ENCODE measurements at regions not wholly inside any gene's neighbourhood (a gene's known extent, or its start where the extent isn't known, plus 50 kb on each side); places are given as distances from the start of the nearest gene placed in this dataset.
"Not testable (repeated sequence)": the region's sequence is repeated elsewhere in the genome, so short reads cannot be mapped to it uniquely, and the experiment has no call there.

DNA sequence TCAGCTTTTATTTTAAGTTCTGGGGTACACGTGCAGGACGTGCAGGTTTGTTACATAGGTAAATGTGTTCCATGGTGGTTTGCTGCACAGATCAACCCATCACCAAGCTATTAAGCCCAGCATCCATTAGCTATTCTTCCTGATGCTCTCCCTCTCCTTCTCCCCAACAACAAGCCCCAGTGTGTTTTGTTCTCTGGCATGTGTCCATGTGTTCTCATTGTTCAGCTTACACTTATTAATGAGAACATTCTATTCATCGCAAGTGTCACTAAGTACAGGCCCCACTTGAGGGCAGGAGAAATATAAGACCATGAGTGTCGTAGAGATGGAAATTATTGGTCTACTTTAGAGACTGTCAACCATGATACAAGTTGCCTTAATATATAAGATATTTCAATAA lies 615.1 kb downstream of the CDH8 start:
- no peak for DNase-seq

DNA sequence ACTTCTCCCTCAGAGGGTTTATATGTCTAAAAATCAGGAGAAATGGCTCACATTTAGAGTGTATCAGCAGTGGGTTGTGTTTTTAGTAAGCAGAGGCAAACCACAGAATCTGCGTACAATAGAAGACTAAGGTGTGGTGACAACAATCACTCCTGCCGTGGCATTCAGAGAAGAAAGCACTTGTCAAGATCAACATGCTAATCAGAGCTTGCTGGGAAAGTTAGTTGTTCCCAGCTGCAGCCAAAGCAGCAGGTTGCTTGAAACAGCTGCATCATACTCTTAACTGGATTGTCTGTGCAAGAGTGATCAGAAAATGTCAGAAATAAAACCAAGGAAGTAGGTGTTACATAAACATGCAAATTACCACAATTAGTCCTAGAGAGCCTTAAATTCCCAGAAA lies 616.4 kb downstream of the CDH8 start:
- no peak for DNase-seq

DNA sequence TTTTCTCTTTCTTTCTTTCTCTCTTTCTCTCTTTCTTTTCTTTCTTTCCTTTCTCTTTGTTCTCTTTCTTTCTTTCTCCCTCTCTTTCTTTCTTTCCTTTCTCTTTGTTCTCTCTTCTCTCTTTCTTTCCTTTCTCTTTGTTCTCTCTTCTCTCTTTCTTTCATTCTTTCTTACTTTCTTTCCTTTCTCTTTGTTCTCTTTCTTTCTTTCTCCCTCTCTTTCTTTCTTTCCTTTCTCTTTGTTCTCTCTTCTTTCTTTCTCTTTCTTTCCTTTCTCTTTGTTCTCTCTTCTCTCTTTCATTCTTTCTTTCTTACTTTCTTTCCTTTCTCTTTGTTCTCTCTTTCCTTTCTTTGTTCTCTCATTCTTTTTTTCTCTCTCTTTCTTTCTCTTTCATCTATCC lies 617.4 kb downstream of the CDH8 start:
- not testable (repeated sequence) for DNase-seq

DNA sequence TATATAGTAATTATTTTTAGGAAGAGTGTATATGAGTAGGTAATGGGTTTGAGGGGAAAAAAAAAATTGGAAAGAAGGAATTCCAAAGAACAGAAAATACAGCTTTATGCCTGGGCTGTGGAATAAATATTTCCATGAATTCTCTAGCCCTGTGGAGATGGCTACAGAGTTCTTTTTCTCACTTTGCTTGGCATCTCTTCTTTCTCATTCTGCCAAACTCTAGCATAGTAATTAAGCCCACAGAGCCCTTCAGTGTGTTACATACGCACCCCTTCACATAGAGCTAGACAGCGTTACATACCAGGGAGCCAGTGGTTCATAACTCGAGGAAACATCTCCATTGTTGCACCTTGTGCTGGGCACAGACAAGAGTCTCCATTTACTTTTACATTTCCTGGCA lies 621.1 kb downstream of the CDH8 start:
- DNase-seq = no peak

DNA sequence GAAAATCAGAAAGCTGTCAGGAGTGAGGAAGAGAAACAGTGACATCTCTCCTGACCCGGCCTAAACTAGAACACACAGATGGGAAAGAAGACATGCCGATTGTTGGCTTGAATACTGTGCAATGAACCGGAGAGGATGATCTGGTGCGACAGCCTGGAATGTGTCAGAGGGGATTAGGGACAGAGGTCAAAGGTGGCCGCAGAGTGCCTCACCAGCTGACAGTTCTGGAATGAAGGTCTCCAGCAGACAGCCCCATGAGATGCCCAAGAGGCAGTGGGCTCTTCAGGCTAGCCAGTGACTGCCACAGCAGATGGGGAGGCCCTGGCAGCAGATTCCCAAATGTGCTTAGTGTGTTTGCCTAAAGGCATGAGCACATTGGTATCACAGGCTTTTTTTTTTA lies 623.2 kb downstream of the CDH8 start:
- no peak for DNase-seq

DNA sequence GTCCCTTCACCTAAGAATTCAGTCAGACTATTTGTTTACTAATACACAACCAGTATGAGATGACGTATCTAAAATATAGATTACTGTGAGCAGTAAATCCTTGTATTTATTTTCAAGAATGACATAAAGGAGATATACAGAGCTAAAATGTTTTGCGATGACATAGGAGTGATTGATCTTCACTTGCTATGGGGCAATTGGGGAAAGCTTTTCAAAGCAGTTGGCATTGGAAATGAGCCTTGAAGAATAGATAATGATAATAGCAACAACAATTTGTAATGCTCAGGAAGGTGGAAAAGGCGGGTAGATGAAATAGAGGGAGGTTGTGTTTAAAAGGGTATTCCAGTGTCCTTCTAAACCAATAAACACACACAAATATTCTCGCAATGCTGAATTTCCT lies 623.7 kb downstream of the CDH8 start:
- no peak for DNase-seq

DNA sequence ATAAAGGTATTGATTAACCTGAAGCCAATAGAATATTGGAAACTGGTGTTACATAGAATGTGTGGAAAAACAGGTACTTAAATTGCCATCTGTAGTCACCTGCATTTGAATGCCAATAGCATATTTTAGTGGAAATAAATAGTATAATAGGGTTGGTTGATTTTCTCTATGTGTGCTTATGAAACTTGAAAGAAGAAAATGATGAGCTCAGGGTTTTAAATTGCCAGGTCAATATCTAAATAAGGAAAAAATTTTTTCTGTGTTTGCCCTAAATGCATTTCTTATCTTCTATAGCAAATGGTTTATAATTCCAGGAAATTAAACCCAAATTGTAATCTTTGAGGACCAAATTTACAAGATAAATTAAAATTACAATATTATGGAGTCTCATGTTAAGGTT lies 626.6 kb downstream of the CDH8 start:
- no peak for DNase-seq

DNA sequence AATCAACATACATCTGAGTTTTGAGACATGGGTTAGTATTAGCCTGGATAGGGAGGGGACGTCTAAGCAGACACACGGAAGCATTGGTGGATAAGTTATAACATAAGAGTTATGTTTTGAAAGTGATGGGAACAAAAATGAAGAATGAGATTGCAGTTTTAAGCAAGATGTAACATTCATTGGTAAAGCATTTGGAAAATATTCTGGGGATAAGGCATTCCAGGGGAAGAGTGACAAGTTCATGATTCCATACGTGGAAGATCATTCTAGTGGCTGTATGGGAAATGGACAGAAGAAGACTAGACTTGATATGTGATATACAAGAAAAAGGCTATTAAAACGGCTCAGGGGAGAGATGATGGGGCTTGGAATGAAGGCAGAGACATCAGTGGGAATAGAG lies 632.9 kb downstream of the CDH8 start:
- DNase-seq = no peak

DNA sequence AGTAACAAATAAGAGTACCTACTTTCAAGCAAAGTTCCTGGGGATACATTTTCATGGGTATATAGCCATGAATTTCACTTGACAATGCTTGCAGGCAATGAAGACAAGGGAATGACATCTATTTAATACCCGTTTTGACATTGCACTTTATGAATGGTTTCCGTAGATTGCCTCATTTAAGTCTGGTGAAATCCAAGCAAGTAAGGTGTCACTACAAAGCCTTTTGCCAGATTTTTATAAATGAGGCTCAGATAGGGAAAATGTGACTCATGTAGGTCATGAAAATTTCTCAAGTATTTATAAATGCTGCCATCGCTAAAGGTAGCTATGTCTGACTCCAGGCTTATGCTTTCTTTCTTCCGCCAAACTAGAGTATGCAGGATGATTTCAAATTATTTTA lies 644.3 kb downstream of the CDH8 start:
- DNase-seq = no peak

DNA sequence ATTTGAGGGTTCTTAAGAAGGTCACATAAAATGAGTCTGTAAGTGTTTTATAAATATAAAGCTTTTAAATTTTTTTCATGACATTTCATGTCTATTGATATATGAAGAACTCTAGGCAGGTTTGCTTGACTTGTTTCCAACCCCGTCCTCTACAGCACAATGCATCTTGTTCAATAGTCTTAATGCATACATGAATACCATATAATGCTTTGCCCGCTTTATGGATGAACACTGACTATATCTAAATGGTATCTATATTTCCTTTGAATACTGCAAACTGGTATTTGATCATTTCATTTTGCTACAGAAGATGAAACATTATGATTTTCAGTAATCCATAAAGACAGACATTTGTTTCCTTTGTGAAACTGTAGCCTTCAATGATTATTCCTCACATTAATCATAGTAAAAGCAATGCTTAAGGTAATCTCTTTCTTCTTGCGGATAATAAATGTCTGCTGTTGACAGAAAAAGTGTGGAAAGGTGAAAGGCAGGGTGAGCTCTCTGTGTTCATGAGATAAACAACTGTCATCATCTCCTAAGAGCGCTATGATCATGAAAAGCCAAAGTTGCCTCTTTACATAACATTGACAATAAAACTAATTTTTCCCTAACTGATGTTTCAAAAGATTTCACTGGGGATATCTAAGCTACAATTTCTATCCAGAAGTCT lies 645.1 kb downstream of the CDH8 start:
- no peak for DNase-seq

DNA sequence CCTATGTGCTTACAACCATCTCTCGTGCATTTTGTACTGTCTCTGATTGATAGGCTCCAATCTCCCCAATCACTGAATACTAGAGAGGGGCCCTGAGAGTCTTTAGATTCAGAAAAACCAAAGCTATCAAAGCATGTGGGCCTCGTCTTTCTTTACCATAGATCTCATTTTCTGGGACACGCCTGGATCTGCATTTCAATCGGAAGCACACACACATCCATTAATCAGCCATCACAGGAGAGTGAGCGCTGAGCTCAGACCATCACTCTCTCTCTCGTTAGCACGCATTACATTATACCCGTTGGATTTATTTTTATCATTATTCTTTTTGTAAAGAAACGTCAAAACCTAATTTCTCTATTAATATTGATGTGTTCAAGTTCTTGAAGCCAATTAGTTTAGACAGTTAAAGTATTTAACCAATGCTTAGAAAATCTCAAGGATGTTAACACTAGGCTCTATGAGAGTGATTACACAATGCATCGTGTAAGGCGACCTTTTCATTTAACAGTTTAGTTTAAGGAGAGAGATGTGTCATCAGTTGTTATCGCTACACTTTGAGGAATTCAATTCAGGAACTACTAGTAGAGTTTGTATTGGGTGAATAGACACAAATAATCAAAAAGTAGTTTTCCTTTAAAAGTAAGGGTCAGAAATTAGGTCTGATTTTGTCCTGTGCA lies 650.7 kb downstream of the CDH8 start:
- no peak for DNase-seq

DNA sequence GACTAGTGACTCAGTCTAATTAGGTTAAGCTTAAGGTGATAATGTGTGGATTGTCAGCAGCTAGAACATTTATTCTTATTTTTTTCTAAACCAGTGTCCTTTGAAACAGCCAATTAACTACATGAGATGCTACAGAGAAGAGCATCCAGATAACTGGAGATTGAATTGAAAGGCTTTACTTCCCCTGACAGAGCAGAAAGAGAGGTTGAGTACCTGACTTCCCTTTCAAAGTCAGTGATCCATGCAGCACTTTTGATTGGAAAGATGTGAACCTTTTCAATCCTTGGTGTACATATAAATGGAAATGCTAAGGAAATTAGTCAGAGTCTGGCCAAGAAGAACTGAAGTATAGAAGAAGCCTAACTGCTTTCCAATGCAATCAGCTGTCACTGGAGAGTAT lies 653.8 kb downstream of the CDH8 start:
- no peak for DNase-seq

DNA sequence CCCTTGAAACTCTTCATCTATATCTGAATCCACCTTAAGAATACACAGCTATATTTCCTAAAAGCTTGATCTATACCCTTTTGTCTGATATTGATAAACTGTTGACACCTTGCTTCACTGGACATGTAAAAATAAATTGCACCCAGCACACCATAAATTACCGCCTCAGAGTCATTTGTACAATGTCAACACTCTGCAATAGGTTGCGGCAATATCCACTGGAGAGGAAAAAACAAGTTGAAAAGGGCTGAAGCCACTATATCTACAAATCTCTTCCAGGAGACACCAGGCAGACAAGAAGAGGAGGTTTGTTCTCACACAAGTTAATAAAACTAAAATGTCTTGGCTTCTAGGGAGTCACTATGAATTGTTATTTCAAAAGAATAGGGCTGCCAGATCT lies 656.9 kb downstream of the CDH8 start:
- no peak for DNase-seq

DNA sequence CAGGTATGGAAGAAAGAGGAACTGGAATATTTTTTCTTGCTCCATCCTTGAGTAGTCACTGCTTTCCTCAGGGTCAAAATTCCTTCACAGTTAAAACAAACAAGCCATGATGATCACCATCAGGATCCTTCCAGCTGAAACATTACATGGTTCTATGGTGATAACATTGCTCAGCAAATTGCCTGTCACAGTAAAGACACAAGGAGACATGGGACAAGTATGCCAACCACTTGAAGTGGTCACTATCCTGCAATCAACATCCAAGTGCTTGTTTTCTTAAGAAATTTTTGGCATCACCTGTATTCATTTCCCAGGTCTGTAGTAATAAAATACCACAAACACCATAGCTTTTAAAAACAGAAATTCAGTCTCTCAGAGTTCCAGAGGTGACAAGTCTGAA lies 662.2 kb downstream of the CDH8 start:
- no peak for DNase-seq

DNA sequence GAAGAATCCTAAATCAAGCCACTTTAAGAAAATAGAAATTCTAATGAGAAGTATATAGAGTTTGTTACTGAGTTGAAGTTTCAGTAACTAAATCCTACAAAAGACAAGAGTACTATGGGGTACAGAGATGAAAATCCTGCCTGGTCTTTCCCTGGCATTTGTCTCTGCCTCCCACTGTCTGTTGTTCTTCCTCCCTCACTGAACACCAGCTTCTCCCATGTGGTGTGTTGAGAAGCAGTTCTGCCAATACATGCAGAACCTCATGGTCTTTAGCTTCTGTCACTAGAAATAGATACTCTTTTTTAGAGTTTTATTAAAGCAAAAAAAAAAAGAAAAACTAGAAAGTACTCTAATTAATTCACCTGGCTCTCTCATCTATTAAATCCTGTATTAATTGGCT lies 664.4 kb downstream of the CDH8 start:
- DNase-seq = no peak

DNA sequence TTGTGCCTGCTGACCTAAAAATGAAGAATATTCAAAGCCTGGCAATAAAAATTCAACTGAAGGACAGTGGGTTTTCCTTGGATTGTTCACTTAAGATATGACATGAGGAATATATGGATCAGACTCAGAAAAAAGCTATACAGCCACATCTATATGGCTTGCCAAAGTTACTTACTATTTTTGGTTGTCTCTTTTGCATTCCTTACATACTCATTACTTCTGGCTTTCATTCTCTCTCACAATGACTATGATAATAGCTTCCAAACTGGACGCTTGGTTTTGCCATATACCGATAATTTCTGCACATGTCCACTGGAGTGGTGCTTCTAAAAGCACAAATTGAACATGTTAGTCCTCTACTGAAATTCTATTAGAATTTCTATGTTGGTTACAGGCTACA lies 664.9 kb downstream of the CDH8 start:
- no peak for DNase-seq

DNA sequence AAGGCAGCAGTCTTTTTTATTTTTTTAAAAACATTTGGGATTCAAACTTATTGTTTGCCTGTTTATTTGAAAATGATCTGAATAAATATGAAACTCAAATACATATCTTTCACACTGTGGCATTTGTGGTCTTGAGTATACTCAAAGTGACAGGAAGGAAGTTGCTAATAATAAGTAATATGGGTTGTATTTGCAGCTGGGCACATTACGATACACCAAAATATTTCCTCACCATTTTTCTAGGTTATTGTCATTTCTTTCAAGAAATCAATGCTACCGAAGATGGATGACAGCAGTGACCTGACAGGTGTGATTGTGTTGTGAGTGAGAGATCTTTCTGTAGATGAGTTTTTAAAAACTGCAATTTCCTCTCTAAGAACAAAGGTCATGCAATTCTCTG lies 665.7 kb downstream of the CDH8 start:
- DNase-seq = no peak

DNA sequence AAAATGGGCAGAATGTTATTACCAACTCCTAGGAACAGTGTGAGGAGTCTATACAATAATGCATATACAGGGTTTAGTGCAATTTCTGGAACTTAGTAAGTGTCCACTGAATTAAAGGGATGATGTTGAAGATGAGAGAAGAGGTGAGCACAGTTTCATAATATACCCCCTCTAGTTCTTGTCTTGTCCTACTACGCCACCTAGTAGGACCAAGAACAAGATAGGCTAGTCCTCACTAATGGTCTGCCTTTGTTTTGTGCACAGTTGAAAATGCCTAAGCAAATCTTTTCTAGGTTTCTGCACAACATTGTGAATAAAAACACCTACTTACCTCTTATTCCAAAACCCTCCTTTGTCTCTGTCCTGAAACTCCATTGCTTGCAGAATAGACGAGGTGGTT lies 670.2 kb downstream of the CDH8 start:
- no peak for DNase-seq

DNA sequence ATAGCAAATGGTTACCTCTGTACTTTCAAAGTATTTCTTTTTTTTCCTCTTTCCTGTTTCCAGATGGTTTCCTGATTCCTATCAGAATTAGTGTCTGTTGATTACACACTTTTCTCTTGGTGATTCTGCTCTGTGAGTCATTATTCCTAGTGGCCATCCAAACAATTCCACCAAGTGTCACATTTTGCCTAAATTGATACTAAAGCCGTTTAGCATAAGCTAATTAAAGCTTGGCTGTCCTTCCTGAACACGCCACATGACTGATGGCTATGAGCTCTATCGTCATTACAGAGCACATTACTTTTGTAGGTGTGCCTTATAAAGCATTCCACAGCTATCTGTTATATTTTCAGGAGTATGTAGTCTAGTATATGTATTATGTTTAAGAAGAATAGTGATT lies 671.2 kb downstream of the CDH8 start:
- no peak for DNase-seq

DNA sequence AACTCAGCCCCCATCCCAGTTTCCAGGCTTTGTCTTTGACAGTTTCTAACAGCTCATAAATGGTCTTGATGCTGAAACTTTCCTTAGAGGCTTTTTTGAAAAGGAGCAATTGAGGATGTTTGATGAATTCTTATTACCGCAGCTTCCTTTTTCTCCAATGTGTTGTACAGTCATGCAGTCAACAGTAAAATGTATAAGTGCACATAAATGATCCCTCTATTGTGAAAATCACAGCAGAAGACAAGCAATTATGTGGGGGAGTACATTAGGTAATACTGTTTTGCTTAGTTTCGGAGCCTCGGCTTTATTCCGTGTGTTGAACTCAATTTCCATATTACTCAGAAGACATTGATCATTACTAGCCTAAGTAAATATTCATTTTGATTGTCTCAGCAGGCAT lies 673.7 kb downstream of the CDH8 start:
- DNase-seq = no peak

DNA sequence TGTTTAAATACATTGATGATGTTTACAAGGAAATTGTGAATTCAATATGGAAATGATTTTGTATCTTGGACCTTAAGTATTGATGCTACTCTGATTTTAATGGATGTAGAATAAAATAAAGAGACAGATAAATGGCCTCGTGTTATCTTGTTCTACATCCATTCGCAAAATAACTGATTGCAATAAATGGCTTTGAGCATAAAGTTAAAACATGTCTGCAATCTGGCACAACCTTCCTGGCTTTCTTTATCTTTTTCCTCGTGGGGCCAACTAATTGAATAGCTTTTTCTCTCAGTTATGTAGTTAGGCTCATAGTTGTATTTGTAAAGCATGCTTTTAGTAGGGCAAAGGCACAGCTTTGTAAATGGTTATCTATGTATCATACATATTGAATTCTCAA lies 691.4 kb downstream of the CDH8 start:
- no peak for DNase-seq

DNA sequence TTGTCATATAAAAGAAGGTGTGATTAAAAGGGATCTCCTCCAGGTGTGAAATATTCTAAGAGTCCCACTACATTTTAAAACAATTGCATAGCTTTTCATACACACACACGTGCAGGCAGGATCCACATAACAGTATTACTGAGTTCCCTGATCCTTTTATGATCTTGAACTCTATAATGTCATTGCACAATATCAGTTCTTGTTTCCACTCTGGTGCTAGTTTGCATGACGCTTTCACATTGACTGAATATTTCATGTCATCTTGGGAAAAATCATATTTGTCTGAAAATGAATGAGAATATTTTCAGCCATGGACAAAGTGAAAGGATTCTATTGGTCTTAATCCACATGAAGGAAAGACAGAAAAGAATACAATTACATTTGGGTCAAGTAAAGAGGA lies 703.8 kb downstream of the CDH8 start:
- no peak for DNase-seq

DNA sequence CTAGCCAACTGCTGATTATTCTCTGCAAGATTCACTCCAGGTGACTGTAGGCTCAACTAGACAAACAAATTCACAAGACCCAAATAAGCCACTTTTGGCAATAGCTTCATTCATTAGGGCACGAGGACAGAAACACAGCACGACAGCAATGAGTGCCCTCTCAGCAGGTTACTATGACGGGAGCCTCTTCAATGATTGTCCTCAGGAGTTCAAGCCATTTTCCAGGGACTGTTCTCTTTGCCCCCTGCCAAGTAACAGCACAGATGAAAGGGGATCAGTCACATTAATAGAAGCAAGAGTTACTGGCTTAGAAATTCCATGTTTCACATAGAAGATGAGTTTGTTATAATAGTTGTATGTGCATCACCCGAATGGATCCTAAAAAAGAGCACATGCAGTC lies 712.2 kb downstream of the CDH8 start:
- no peak for DNase-seq

DNA sequence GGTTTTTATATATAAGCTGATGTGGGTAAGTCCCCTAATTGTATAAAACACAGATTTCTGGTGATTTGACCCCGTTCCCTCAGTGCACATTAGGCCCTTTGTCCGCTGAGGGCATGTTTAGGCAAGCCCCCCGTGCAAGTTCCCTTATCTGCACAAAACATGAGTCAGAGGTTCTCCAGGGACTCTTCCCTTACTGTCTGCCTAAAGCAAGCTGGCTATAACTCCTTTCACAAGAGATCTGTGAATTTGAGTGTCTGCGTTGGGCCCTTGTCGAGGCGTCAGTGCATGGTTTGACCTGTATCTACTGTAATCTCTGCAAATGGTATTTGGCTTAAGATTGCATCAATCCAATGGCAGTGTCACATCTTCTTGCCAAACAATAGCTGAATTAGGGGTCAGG lies 712.8 kb downstream of the CDH8 start:
- no peak for DNase-seq

DNA sequence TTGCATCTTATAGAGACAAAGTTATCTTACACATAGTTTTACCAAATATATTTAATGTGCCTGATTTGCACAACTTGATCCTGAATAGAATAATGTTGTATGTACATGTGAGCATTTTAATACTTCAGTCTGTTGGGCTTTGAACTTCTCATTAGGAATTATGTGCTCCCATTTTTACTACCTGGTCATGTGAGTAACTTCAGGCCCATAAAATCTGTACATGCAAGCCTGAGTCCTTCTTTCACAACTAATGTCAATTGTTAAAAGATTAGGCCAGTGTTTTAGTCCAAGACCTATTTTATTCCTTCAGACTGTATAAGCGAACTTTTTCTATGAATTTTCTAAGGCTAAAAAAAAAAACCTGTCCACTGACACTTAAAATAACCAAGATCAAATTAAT lies 715.4 kb downstream of the CDH8 start:
- no peak for DNase-seq

All from SIG-M5 (cell line).